ENCODE measurements at regions not wholly inside any gene's neighbourhood (a gene's known extent, or its start where the extent isn't known, plus 50 kb on each side); places are given as distances from the start of the nearest gene placed in this dataset.

GRCh38 chr10:129365767-129366402 lies 101.2 kb upstream of the MGMT start:
- no peak for TF ChIP-seq CTCF (IDR thresholded peaks at IDR 0.05; ENCODE audit: low read length)
- TF ChIP-seq EZH2 (IDR thresholded peaks at IDR 0.05; ENCODE audit: borderline replicate concordance, low read length), result no peak
